HG03135 (cell line): ENCODE measurements at regions not wholly inside any gene's neighbourhood (a gene's known extent, or its start where the extent isn't known, plus 50 kb on each side); places are given as distances from the start of the nearest gene placed in this dataset.

Experiments used
- ATAC-seq: cut with Tn5 transposase; IDR thresholded peaks from one replicate; pipeline ENCODE4 v1.9.1; 2021; ENCODE audit warnings: mild to moderate bottlenecking, moderate library complexity; ENCODE audit not compliant: unreplicated experiment

- ATAC-seq = no peak
Observed at GRCh38 chr2:173806761-173807160, 158.4 kb downstream of the SP3 start.

GRCh38 chr2:173808718-173809117 is 156.5 kb downstream of the SP3 start:
- no peak for ATAC-seq

GRCh38 chr2:173812321-173812720 is 152.9 kb downstream of the SP3 start:
- ATAC-seq = no peak

DNA sequence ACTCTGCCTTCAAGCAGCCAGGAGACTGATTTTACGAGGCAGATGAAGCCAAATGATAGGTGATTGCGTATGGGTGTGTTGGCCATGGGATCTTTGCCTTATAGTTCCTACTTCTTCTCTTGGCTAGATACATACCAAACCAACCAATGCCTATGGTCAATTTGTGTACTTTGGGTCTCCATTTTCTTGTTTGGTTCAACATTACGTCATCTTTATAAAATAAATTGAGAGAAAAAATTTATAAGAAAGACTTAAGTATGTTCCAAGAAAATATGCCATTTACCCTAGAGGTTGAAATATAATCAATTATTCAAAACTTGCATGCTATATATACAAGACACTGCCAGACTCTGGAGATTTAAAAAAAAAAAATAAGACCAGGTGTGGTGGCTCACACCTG is 150.9 kb downstream of the SP3 start:
- no peak for ATAC-seq

- no peak for ATAC-seq
Observed at GRCh38 chr2:173815772-173816171, 149.4 kb downstream of the SP3 start.

DNA sequence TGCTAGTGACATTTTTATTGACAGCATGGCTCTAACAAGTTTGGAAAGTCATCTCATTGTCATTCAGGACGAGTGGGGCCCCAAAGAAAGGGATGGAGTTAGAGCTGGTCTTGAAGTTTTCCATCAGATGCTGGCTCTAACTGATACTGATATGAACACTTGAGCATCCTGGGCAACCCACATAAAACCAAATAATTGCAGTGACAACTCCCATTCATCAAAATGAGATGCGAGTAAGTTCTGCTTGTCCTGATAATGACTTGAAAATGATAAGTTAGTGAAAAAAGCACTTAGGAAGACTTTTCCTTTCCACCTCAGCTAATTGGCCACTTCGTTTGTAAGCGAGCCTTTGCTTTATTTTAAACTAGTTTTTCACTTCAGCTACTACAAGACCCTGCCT is 147.6 kb downstream of the SP3 start:
- ATAC-seq = no peak

DNA sequence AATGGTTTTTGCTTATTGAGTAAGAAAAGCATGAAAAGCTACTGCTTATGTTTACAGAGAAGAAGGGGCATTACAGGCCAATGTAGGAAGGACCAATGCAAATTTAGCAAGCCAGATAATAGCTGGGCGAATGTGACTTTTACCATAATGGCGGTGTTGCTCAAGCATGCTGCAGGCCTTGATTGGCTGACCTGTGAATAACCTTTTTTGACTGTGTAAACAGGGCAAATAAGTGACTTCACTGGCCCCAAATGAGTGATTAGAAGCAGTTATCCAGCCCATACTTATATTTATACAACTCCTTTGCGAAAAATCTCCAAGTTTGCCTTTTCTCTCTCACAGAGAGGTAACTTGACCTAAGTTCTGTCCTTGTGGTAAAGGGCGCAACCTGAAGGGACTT is 146.9 kb downstream of the SP3 start:
- ATAC-seq = no peak

GRCh38 chr2:173819852-173820251 is 145.3 kb downstream of the SP3 start:
- ATAC-seq = no peak

- no peak for ATAC-seq
Observed at GRCh38 chr2:173821451-173821850, 143.7 kb downstream of the SP3 start.

DNA sequence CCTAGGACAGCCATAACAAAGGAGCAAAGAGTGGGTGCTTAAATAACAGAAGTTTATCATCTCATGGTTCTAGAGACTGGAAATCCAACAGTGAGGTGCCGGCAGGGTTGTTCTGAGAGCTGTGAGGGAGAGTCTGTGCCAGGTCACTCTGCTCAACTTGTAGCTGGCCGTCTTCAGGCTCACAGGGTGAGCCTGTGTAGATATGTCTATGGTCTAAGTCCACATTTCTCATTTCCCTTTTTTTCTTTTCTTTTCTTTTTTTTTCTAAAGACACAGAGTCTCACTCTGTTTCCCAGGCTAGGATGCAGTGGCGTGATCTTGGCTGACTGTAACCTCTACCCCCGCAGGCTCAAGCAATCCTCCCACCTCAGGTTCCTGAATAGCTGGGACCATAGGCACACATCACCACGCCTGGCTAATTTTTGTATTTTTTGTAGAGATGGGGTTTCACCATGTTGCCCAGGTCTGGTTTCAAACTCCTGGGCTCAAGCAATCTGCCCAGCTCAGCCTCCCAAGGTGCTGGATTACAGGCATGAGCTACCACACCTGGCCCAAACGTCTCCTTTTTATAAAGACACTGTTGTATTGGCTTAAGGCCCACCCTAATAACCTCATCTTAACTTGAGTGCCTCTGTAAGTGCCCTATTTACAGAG is 142.2 kb downstream of the SP3 start:
- ATAC-seq = no peak

DNA sequence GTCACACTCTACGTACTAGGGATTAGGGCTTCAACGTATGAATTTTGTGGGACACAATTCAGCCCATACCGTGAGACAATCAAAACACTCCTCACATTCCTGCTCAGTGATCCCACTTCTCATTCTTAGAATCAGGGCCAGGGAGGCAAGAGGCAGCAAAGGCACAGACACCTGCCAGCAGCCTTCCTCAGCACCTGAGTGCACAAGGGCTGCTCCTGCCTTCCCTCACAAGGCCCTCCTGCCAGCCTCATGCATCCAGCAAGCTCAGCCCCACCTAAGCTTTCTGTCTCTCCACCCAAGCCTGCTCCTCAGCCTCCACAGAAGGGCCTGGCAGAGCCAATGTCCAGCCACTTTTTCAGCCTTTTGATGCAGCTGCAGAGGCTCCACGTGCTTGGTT is 141.6 kb downstream of the SP3 start:
- ATAC-seq = no peak

DNA sequence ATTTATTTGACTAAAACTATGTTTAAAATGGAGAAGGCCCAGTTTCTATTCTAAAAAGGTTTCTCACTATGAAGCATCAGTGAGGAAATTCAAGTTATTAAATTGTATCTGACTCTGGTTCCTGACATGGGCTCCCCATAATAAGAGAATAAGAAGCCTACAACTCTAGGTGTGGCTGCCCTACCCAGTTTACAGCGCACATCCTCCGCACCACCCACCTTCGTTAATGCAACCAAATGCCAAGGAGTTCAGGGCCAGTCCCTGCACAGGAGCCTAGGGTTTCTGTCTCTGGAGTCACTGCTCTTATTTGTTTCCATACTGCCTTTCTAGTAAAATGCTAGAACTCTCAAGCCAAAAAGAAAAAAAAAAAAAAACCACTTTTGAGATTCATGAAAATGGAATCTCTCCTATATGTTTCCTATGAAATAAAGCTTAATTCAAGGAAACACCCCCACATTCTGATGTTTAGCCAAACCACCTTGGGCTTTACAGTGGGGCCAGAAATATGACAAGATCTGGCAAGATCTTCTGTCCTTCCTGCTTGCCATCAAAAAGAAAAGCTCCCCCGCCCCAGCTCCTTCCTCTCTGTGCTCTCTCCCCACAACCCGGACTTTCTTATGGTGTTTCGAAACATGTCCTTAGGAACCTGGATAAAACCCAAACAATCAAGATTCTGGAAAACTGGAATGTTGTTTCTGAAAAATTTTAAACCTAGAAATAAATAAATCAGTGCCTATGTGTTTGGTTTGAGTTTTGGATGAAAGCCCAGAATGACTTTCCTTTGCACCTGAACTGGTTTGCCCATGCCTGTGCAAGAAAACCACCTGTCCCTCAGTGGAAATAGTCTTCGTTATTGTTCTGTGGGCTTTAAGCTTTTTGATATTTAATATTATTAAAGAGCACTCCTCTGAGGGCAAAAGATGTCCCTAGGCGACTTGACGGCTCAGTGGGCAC is 136.7 kb downstream of the SP3 start:
- ATAC-seq = no peak

- no peak for ATAC-seq
Observed at GRCh38 chr2:173829727-173830126, 135.4 kb downstream of the SP3 start.

DNA sequence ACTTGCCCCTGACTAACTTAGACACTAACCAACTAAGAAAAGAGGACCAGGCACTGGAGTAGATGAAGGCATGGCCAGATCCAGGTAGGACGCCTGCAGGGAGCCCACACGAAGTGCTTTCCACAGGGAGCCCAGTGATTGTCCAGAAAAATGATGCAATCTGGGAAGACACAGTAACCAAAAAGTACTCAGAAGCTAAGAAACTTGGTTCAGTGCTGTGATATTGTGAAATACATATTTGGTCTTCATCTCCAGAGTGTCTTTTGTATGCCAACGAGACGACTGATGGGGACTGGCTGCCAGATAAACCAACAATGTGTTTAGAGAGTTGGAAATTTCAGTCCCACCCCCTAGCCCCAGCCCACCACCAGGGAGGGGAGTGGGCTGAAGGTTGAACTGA is 135.0 kb downstream of the SP3 start:
- no peak for ATAC-seq

DNA sequence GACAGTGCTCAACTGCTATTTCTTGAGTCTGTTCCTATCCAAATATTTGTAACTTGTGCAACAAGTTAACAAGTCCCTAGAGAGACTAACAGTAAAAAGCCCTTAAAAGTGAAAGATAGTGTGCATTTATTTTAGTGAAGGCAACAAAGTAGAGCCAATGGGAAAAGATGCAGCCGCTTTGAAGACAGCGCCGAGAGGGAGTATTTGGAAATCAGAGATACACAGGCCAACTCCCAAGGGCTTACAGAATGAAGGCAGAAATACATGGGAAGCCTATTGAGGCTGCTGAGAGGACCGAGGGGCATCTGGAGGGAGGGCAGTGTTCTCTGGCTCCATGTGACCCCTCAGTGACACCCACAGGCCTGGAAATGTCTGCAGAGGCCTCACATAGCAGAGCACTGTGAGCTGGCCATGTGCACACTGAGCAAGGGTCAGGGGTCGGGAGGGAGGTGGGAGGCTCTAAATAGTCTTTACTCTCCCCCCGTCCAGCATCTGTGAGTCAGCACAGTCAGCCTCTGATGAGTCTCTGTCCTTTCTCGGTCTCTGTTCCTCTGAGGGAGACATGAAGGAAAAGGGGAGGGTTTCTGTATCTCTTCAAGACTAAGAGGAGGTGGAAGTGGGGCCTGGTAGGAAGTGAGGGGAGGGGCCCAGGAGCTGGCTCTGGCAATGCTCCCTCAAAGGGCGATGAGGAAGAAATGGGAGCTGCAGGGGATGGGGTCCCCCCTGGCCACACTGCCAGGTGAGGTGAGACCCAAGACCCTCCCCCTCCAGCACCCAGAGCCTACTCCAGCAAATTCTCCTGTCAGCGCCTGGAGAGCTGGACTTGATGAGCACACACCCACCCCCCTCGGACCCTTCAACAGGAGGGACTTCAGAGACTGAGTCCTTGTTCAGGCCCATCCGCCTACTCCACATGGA is 133.6 kb downstream of the SP3 start:
- no peak for ATAC-seq

DNA sequence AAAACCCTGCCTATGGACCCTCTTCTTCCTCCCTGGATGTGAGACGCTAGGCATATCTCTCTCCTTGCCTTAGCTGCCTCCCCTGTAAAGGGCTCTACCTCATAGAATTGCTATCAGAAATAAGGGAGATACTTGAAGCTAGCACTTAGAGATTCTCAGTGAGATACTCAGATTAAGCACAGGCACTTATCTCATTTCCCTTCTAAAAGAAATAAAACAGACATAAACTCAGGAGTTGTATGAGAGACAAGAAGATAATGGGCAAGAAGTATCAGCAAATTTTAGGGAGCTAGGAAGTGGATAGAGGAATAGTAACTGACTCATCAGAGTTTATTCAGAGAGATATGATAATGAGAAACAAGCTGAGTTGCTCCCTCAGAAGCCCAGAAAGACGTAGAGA is 131.0 kb downstream of the SP3 start:
- ATAC-seq = no peak

GRCh38 chr2:173835726-173836125 is 129.4 kb downstream of the SP3 start:
- ATAC-seq = no peak

DNA sequence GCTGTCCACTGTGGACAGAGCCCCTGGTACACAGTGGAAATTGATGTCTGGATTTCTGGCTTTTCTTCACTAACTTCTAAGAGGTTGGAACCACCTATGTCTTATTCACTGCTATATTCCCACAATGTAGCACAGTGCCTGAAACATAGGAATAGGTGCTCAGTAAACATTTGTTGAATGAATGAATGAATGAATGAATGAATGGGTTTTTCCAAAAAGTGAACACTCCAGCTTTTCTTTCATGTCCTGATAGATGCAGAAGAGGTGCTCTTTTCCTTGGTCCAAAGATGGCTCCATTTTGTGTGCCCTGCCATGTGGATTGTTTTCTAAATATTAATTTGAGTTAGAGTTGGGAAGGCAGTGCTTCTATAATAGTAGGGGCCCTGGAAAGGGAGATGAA is 124.1 kb downstream of the SP3 start:
- no peak for ATAC-seq

GRCh38 chr2:173843526-173843925 is 121.6 kb downstream of the SP3 start:
- ATAC-seq = no peak

- no peak for ATAC-seq
Observed at GRCh38 chr2:173851141-173851641, 114.0 kb downstream of the SP3 start.

DNA sequence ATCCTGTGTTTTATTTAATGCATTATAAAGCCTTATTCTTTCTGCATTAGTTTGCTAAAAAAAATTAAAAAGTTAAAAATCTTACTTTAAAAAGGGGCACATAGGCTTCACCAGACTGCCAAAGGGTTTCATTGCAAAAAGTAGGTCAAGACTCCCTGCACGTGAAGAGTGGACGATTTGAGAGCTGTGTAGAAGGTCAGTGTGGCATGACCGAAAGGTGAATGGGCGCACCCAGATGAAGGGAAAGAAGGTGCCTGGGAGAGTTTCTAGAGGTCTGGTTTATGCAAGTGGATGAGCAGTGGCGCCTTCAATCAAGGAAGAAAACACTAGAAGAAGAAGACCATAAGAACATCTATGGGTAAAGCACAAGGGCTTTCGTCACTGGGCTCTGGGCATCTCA is 111.0 kb downstream of the SP3 start:
- ATAC-seq = no peak
